ENCODE measurements at regions not wholly inside any gene's neighbourhood (a gene's known extent, or its start where the extent isn't known, plus 50 kb on each side); places are given as distances from the start of the nearest gene placed in this dataset.
A peak's percentile ranks its signal among the peaks of the same experiment; 100 is the strongest.

GRCh38 chr1:220372451-220372850 lies 100.2 kb upstream of the RAB3GAP2 start:
- WGBS, 2 donors: 80 to 84% methylated on average over 7 of the region's 7 CpGs

GRCh38 chr1:220371324-220371723 lies 99.1 kb upstream of the RAB3GAP2 start:
- Histone ChIP-seq H3K36me3 (no peaks in the 10 kb centered on the region), H3K9me3 (no peaks in the 10 kb centered on the region), H3K4me1 (peaks cover 0 to 19% (median 12%) of the 10 kb centered on the region in 3 donors), H3K27ac (no peak overlapping the region), H3K4me3 (no peak overlapping the region), H3K27me3 (no peaks in the 10 kb centered on the region)
- 76 to 84% methylated on average over 4 of the region's 4 CpGs for WGBS, 2 donors
- intact Hi-C loops (cut with DNase I): no loop called here
- no peak for DNase-seq
- peak in 1 of 6 experiments; percentile 37 for TF ChIP-seq CTCF (IDR thresholded peaks at IDR 0.05)
- no peak for TF ChIP-seq POLR2A (IDR thresholded peaks at IDR 0.05)

More at GRCh38 chr1:220372451-220372850, 100.2 kb upstream of the RAB3GAP2 start:
- no peaks in the 10 kb centered on the region for H3K9me3 ChIP-seq
- no peak overlapping the region for H3K4me3 ChIP-seq
- TF ChIP-seq CTCF (IDR thresholded peaks at IDR 0.05): no peak
- no peak for TF ChIP-seq POLR2A (IDR thresholded peaks at IDR 0.05)
- no peak overlapping the region for H3K27ac ChIP-seq
- no peaks in the 10 kb centered on the region for H3K27me3 ChIP-seq
- H3K4me1 ChIP-seq: peaks cover 0 to 19% (median 12%) of the 10 kb centered on the region in 3 donors
- no peaks in the 10 kb centered on the region for H3K36me3 ChIP-seq
- DNase-seq: no peak
- intact Hi-C loops (cut with DNase I): no loop called here

GRCh38 chr1:220370041-220370700 lies 97.9 kb upstream of the RAB3GAP2 start:
- H3K36me3 ChIP-seq: no peaks in the 10 kb centered on the region

GRCh38 chr1:220369511-220369910 lies 97.3 kb upstream of the RAB3GAP2 start:
- Histone ChIP-seq H3K4me1 (peaks cover 0 to 19% (median 12%) of the 10 kb centered on the region in 3 donors), H3K9me3 (no peaks in the 10 kb centered on the region), H3K27me3 (no peaks in the 10 kb centered on the region), H3K27ac (peak overlapping the region in 1 of 4 donors; percentile 10), H3K4me3 (no peak overlapping the region), H3K36me3 (no peaks in the 10 kb centered on the region)
- 54 to 57% methylated on average over 3 of the region's 3 CpGs for WGBS, 2 donors
- intact Hi-C loops (cut with DNase I): no loop called here
- DNase-seq: no peak
- no peak for TF ChIP-seq CTCF (IDR thresholded peaks at IDR 0.05)
- no peak for TF ChIP-seq POLR2A (IDR thresholded peaks at IDR 0.05)

More at GRCh38 chr1:220370041-220370700, 97.9 kb upstream of the RAB3GAP2 start:
- peaks cover 0 to 19% (median 12%) of the 10 kb centered on the region in 3 donors for H3K4me1 ChIP-seq
- H3K9me3 ChIP-seq: no peaks in the 10 kb centered on the region
- peak overlapping the region in 3 of 4 donors; percentile 38 to 63 (median 57) for H3K27ac ChIP-seq
- TF ChIP-seq POLR2A (IDR thresholded peaks at IDR 0.05) (no peak), CTCF (IDR thresholded peaks at IDR 0.05) (no peak)
- no peaks in the 10 kb centered on the region for H3K27me3 ChIP-seq
- no peak overlapping the region for H3K4me3 ChIP-seq
- intact Hi-C loops (cut with DNase I): no loop called here
- no peak for DNase-seq
- 15 to 41% methylated on average over 4 to 5 of the region's 5 CpGs for WGBS, 2 donors

DNA sequence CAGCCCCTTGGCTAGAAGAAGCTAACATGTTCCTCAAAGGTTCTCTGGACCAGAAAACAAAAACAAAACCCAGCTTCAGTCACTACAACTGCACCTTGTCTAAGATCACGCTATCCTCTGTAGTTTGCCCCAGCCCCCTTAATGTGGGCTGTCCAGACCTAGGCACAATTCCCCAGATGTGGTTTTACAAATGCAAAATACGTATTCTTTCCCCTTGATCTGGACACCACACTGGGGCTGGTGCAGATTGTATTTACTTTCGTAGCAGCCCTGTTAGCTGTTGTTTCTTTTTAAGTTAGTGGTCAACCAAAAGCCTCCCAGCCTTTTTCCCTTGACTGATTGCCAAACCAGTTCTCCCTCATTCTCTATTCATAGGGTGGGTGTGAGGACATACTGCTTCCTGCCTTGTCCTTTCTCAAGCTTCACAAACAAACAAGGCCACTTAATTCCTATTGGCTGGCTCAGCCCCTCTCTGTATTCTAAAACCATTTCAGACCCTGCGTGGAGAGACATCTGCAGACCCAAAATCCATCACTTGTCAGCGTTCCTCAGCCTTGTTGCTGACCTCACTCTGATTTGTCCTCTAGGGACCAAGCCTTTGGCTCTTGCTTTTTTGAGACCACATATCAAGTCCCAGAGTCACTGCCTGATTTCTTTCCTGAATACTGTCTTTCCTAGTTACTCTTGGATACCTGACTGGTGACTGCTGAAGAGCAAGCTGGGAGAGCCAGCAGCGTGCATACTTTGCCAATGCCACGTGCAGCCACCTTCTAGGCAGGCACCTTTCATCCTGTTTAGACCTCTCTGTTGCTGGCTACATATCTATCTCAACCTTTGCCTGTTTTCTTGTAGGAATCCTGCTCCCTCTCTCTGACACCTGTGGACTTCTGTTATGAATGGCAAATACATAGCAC lies 96.4 kb upstream of the RAB3GAP2 start:
- DNase-seq: no peak
- no peak overlapping the region for H3K4me3 ChIP-seq
- H3K27ac ChIP-seq: peak overlapping the region in 2 of 4 donors; percentile 10 to 15
- H3K9me3 ChIP-seq: no peaks in the 10 kb centered on the region
- H3K36me3 ChIP-seq: no peaks in the 10 kb centered on the region
- 75 to 79% methylated on average over 7 of the region's 7 CpGs for WGBS, 2 donors
- TF ChIP-seq POLR2A (IDR thresholded peaks at IDR 0.05) (no peak), CTCF (IDR thresholded peaks at IDR 0.05) (no peak)
- intact Hi-C loops (cut with DNase I): no loop called here
- no peaks in the 10 kb centered on the region for H3K27me3 ChIP-seq
- peaks cover 0 to 19% (median 12%) of the 10 kb centered on the region in 3 donors for H3K4me1 ChIP-seq

Data from esophagus squamous epithelium (tissue), 5 donors.